ENCODE measurements at regions not wholly inside any gene's neighbourhood (a gene's known extent, or its start where the extent isn't known, plus 50 kb on each side); places are given as distances from the start of the nearest gene placed in this dataset.
"Not testable (repeated sequence)": the region's sequence is repeated elsewhere in the genome, so short reads cannot be mapped to it uniquely, and the experiment has no call there.

DNA sequence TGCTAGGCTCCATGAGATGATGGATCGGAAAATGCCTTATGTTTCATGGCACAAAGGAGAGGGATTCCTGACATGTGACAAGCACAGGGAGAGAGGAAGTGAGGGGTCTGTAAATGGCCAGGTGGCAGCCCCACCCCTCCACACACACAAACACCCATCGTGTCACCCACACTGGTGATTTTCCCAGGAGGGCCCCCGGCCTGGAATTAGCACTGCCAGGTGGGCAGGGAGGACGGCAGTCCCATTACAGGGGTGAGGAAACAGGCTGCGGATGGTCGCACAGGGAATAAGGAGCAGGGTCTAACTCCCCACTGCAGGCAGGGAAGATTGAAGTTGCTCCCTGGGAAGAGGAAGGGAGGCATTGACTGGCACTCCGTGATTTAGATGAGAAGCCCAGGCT is 395.3 kb upstream of the ZNF337 start:
- DNase-seq = not testable (repeated sequence)

DNA sequence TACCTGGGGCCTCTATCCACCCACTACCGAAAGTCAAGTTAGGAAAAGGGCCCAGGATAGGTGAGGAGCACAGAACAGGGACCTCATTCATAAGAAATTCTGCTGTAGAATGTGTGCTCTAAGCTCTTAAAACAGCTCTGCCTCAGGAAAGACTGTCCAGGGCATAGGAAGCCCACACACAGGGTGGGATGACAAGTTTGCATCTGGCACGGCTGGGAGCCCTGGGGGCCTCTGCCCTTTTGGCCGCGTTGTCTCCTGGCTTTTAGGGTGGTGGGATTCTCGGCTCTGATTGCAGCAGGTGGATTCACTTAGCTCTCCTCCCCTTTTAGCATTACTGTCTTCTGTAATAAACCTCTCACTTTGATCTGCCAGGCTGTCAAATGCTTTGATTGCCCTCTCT is 389.5 kb upstream of the ZNF337 start:
- DNase-seq = not testable (repeated sequence)

DNA sequence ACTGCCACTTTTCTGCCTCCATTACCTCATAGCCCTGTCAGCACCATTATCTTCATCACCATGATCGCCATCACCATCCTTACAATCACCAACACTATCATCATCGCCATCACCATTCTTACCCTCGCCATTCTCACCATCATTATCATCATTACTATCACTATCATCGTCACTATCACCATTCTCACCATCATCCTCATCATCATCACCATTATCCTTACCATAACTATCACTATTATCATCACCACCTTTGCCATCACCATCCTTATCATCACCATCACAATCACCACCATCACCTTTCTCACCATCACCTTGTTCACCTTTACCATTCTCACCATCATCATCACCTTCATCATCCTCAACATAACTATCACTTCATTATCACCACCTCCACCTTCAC is 377.3 kb upstream of the ZNF337 start:
- DNase-seq = not testable (repeated sequence)

DNA sequence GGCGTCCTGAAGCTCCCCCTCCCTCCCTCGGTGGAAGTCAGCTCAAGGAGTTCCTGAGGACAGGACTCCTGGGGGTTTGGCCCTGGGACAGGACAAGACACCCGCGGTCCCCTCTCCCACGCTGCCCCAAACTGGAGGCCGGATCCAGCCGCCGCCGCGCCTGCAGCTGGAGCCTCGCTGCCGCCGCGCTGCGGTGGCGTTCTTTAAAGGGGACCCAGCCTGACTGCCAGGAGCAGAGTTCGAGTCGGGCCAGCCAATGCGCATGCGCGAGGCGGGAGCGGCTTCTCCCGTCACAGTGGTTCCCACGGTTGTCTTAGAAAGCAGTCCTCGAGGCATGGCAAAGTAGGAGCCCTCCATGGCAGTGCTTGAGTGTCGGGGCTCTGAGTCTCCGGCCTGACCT is 362.7 kb upstream of the ZNF337 start:
- not testable (repeated sequence) for DNase-seq

DNA sequence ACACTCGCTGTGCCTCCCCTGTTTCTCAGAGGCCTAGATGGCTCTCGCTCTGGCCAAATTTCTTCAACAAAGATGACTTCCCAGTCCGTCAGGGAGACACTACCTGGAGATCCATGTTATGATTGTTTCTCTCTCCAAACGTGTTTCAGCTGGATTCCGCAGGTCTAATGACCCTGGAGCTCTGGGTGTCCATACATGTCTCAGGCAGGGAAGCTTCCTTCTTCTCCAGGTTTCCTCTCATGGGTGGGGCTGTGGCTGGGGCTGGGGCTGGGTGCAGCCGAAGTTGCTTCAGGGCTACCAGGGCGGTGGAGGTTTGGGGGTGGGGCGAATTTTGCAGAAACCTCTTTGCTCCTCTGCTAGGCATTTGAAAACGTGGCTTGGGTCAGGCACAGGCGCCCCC is 361.8 kb upstream of the ZNF337 start:
- DNase-seq = not testable (repeated sequence)

DNA sequence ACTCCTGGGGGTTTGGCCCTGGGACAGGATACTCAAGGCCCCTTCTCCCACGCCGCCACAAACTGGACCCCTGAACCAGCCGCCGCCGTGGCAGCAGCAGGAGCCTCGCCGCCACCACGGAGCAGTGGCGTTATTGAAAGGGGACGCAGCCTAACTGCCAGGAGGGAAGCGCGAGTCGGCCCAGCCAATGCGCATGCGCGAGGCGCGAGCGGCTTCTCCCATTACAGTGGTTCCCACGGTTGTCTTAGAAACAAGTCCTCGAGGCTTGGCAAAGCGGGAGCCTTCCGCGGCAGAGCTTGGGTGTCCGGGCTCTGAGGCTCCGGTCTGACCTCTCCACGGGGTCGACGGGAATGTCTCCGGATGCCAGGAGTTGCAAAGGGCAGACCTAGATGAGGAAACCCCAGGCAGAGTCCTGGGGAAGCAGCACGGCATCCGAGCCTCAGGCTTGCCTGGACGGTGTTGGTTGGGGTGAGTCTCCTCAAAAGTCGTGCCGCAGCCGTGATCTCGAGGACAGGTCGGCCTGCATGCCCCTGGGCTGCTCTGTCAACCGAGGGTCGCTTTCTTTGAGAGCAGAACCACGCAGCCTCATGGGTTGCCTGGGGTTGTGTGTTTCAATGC is 360.6 kb upstream of the ZNF337 start:
- not testable (repeated sequence) for DNase-seq

DNA sequence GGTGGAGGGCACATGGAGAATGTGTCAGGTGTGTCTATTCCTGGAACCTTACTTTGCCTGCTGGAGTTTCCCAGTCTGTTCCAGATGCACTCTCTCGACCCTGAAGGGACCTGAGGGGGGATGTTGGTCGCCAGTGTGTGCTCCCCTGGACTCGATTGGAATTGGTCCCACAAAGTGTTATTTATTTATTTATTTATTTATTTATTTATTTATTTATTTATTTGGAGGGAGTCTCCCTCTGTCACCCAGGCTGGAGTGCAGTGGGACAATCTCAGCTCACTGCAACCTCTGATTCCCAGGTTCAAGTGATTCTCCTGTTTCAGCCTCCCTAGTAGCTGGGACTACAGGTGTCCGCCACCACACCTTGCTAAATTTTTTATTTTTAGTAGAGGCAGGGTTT is 329.1 kb upstream of the ZNF337 start:
- not testable (repeated sequence) for DNase-seq

DNA sequence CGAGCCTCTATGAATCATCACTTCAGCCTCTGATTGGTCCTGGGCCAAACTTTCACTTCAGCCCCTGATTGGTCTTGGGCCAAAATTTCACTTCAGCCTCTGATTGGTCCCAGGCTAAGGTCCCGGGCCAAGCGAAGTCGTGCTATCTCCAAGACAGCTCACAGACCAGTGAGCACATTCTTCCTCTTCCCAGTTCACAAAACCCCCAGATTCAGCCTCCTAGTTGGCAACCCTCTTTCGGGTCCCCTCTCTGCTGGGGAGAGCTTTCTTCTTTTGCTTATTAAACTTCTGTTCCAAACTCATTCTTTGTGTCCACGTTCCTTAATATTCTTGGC is 314.3 kb upstream of the ZNF337 start:
- not testable (repeated sequence) for DNase-seq

DNA sequence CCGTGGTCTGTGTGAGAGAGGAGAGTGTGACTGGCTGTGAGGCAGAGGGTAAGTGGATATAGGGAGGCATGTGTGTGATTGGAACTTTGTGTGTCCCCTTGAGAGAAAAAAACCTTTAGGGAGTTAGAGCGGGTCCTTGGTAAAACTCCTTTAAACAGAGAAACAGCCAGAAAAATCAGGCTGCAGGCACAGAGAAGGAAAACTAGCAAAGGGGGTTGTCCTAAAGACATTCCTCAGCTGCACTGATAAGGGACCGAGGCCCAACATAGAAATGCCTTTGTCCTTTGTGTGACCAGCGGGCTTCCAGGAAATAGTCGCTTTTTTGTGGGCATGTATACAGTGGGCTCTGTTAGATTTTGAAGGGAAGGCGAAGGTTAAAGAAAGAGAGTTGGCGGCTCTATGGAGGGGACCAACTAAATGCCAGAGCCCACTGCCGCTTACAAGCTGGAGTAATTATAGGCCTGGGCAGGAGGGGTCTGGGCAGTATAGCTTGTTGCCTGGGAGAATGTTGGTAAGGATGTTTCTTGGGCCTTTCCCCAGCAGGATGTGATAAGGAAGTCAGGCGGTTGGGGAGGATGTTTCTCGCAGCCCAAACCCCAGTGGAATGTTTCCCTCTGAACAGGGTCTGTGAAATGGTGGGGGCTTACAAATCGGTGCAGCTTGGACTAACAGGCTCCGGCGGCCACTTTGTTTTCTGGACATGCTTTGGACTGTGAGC is 313.7 kb upstream of the ZNF337 start:
- peak; percentile 49 for DNase-seq

DNA sequence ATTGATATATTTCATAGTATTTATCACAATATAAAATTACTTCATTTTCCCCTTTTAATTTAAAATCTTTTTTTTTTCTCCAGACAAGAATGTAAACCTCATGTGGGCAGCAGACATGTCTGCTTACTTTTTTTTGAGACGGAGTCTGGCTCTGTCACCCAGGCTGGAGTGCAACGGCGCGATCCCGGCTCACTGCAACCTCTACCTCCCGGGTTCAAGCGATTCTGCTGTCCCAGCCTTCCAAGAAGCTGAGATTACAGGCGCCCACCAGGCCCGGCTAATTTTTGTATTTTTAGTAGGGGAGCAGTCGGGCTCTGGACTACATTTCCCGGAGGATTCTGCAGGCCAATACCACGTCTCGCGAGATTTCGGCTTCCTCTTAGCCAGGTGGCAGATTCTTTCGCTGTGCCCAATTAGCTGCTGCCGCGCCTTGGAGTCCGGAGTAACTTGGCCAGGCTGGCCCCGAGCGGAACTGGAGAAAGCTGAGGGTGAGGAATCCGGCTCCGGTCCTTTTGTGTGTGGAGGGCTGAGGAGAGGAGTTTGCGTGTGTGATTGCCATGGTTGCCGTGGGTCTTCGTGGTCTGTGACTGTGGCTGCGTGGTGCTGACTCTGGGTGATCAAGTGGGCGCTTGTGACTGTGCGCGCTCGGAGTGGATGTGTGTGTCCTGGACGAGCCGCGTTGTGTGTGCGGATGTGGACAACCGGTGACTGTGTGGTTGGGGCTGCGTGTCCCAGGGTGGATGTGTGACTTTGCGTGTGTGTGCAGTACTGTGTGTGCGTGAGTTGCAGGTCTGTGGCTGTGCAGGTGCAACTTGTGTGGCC is 313.0 kb upstream of the ZNF337 start:
- DNase-seq = peak; percentile 84

DNA sequence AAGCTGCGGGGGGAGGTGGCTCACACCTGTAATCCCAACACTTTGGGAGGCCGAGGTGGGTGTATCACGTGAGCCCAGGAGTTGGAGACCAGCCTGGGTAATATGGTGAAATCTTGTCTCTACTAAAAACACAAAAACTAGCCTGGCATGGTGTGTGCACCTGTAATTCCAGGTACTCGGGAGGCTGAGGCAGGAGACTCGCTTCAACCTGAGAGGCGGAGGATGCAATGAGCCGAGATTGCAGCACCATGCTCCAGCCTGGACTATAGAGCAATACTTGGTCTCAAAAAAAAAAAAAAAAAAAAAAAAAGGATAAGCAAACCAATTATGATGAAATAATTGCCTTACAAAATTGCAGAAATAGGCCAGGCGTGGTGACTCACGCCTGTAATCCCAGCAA is 311.4 kb upstream of the ZNF337 start:
- not testable (repeated sequence) for DNase-seq

DNA sequence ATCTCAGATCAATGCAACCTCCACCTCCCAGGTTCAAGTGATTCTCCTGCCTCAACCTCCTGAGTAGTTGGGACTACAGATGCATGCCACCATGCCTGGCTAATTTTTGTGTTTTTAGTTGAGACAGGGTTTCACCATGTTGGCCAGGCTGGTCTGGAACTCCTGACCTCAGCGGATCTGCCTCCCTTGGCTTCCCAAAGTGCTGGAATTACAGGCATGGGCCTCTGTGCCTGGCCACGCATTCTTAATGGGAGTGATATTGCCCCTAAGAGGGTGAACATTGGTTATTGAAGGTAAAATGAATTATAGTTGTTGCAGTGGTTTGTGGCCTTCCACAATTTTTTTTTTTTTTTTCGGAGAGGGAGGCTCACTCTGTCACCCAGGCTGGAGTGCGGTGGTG is 309.5 kb upstream of the ZNF337 start:
- DNase-seq = not testable (repeated sequence)

DNA sequence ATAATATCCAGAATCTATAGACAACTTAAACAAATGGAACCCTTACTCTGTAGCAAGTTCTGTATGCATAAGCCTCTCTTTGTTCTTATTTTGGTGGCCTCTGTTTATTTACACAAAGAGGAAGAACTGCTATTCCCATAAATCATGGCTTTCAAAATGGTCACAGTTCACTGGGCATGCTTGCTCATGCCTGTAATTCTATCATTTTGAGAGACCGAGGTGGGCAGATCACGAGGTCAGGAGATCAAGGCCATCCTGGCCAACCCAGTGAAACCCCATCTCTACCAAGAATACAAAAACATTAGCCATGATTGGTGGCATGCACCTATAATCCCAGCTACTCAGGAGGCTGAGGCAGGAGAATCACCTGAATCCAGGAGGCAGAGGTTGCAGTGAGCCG is 307.3 kb upstream of the ZNF337 start:
- not testable (repeated sequence) for DNase-seq

DNA sequence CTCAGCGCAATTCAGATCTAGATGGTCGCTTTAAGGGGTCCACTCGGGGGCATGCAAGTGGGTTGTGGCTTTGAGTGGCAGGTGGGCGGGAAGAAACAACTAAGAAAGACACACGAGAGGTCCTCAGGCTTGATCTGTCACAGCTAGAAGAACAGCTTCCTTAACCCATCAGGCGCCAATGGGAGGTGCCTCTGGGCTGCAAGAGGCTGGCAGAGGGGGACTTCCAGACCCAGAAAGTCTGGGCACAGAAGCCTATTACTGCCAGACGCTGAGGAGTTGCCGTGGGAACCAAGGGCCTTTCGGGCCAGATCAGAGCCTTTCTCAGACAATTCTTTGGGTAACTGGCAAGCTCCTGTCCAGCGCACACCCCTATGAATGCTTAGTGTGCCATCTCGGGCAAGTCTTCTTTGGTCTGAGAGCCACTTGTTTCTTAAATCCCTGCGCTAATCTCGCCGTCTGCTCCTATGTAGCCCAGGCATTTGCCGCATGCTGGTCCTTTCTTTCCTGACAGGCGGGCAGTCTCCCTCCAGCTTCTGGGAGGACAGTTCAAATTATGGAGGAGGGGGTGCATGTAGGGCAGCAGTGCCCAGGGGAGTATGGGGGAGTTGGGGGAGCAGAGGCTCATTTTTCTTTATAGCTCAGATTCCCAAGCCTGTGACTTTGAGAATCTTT is 300.9 kb upstream of the ZNF337 start:
- DNase-seq = not testable (repeated sequence)

DNA sequence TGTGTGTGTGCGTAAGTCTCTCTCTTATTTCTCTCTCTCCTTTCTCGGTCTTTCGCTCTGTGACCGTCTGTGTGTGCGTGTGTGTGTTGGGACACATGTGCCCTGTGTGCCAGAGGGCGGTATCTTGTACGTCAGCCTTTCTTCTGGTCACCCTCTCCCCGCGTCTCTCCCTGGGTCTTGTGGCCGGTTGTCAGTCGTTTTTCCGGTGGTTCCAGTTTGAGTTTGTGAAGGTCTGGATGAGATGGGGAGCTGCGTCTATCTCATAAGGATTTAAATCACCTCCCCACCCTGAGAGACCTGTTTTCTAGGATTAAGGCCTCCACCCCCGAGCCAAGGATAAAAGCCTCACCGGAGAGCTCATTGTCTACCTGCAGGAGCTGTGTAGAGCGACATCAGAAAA is 295.5 kb upstream of the ZNF337 start:
- no peak for DNase-seq

DNA sequence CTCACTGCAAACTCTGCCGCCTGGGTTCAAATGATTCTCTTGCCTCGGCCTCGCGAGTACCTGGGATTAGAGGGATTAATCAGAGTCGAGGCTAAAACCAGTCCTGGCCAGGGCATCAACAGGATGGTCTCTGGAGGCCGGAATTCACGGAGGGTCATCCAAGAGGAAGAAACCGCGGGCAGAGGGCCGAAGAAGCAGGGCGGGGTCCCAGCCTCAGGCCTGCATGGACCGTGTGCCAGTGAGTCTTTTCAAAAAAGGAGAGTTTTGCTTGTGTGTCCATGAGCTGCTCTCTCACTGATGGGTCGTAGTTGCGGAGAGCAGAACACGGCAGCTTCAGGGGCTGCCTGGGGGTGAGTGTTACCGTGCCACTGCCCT is 295.1 kb upstream of the ZNF337 start:
- no peak for DNase-seq

DNA sequence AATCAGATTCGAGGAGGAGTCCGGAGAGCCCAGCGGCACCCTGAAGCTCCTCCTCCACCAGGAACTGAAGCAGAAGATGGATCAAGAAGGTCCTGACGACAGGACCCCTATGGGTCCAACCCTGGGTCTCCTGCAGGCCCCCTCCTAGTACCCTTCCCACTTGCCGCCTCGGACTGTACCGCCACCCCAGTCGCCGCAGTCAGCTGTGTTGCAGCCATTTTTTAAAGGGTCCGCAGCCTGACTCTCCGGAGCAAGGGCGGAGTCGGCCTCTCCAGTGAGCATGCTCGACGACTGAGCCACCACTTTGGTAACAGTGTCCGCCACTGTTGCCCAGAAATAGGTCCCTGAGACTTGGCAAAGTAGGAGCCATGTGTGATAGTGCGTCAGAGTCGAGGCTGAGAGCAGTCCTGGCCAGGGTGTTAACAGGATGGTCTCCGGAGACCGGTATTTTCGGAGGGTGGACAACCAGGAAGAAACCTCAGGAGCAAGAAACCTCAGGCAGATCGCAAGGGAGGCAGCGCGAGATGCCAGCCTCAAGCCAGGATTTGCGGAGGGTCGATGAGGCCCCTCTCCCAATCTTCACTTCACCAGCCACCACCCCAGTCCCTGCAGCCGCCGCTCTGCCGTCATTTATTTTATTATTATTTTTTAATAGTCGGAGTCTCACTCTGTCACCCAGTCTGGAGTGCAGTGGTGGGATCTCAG is 294.6 kb upstream of the ZNF337 start:
- DNase-seq = no peak

DNA sequence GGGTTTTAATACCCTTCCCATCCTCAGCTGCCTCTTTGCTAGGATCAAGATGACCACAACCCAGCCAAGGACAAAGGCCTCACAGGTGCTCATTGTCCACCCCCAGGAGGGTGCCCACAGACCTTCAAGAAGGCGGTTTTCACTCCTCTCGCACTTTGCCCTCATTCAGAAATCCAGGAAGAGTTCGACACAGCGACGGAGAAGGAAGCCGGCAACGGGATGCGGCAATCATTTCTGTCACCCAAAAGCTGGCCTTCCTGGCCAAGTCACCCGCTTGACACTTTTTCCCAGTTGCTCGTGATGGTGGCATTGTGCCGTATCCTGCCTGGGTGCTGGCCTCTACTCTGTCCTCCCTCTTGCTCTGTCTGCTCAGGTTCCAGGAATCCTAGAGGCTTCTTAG is 293.0 kb upstream of the ZNF337 start:
- DNase-seq = not testable (repeated sequence)

DNA sequence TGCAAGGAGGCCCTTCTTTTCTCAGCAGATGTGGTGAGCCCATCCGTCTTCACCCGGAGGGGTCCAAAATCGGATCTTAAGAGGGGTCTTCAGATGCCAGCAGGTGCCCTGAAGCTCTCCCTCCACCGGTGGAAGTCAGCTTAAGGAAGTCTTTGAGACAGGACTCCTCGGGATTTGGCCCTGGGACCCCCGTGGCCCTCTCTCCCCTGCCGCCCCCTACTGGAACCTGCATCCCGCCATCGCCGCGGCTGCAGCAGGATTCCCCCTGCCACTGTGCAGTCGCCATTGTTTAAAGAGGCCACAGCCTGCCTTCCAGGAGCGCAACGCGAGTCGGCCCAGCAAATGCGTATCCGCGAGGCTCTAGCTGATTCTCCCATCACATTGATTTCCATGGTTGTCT is 292.5 kb upstream of the ZNF337 start:
- DNase-seq = no peak

DNA sequence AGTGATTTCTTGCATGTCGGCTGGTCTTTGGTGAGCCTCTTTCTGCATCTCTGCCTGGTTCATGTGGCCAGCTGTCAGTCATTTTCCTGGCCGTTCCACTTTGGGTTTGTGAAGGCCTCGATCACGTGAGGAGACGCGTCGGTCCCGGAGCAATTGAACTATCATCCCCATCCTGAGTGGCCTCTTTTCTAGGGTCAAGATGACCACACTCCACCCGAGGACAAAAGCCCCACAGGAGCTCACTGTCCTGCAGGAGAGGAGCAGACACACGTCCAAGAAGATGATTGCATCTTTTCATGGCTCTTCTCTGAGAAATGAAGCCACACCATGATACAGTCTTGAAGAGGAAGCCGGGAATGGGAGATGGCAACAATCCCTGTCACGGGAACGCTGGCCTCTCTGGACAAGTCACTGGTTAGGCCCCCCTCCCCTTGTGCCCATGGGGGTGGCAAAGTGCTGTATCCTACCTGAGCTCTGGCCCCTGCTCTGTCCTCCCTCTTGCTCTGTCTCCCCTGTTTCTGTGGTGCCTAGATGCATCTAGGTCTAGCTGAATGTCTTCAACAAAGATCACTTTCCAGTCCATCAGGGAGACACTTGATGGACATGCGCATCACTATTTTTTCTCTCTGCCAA is 291.4 kb upstream of the ZNF337 start:
- not testable (repeated sequence) for DNase-seq

DNA sequence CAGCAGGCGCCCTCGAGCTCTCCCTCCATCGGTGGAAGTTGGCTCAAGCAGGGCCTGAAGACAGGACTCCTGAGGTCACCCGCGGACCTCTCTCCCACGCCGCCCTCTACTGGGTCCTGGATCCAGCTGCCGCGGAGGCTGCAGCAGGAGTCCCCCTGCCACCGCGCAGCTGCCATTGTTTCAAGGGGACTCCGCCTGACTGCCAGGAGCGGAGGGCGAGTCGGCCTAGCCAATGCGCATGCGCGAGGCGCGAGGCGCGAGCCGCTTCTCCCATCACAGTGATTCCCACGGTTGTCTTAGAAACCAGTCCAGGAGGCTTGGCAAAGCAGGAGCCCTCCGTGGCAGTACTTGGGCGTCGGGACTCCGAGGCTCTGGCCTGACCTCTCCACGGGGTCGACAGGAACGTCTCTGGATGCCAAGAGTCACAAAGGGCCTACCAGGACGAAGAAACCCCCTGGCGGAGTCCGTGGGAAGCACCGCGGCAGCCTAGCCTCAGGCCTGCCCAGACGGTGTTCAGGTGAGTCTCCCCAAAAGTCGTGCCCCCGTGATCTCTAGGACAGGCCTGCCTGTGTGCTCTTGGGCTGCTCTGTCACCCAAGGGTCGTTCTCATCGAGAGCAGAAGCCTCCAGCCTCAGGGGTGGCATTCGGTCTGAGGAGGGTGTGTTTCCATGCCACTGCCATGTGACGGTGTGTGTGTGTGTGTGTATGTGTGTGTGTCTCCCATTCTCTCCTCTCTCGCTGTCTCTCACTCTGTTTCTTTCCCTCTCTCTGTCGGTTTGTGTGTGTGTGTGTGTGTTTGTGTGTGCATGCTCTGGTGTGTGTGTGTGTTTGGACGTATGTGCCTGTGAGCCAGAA is 290.6 kb upstream of the ZNF337 start:
- DNase-seq = peak; percentile 90

All from retina (tissue), 1 donor.